Right atrium auricular region (tissue), 2 donors: ENCODE measurements at regions not wholly inside any gene's neighbourhood (a gene's known extent, or its start where the extent isn't known, plus 50 kb on each side); places are given as distances from the start of the nearest gene placed in this dataset.

ENCODE experiments used
- DNase-seq: peaks from one replicate; pipeline ENCODE4 v3.0.0-alpha.2; 2019; ENCODE audit warnings: low spot score
- H3K27ac ChIP-seq, 2 donors: fragments of 200-600 bp; sonication (generic); 1 replicate in 1 of 2; 2 replicates in 1 of 2; pipeline ENCODE4 v1.5.1; 2016 to 2019
- H3K27me3 ChIP-seq, 2 donors: fragments of 200-600 bp; sonication (generic); one replicate each; pipeline versions ENCODE4 v1.5.1 to v1.6.0; 2017 to 2019
- H3K36me3 ChIP-seq: fragments of 200-600 bp; sonication (generic); one replicate; pipeline ENCODE4 v1.5.1; 2016
- H3K4me1 ChIP-seq, 2 donors: fragments of 200-600 bp; sonication (generic); one replicate each; pipeline versions ENCODE4 v1.5.1 to v1.6.0; 2017 to 2019
- H3K4me3 ChIP-seq, 2 donors: fragments of 200-600 bp; sonication (generic); 1 replicate in 1 of 2; 2 replicates in 1 of 2; pipeline ENCODE4 v1.5.1; 2017 to 2019; ENCODE audit warnings: mild to moderate bottlenecking in 1 of 2, moderate library complexity in 1 of 2
- H3K9me3 ChIP-seq, 2 donors: fragments of 200-600 bp; sonication (generic); one replicate each; pipeline ENCODE4 v1.5.1; 2019
- CTCF ChIP-seq, 2 donors: fragments of 200-600 bp; sonication (generic); IDR thresholded peaks; one replicate each; pipeline ENCODE4 v1.5.1; 2019; ENCODE audit warnings: antibody characterized with exemption in 2 of 2

- no peak overlapping the region for H3K27ac ChIP-seq
- no peak for DNase-seq
- no peak for TF ChIP-seq CTCF (IDR thresholded peaks at IDR 0.05)
Measured at GRCh38 chr5:114050087-114050486, 311.8 kb upstream of the KCNN2 start.

GRCh38 chr5:114053372-114053771 is 308.5 kb upstream of the KCNN2 start:
- Histone ChIP-seq H3K36me3 (no peaks in the 10 kb centered on the region), H3K4me3 (no peak overlapping the region), H3K27ac (no peak overlapping the region), H3K4me1 (peaks cover 0 to 28% of the 10 kb centered on the region in 2 donors), H3K9me3 (no peaks in the 10 kb centered on the region), H3K27me3 (no peaks in the 10 kb centered on the region)
- TF ChIP-seq CTCF (IDR thresholded peaks at IDR 0.05), result no peak
- no peak for DNase-seq

More at GRCh38 chr5:114050087-114050486, 311.8 kb upstream of the KCNN2 start:
- no peaks in the 10 kb centered on the region for H3K27me3 ChIP-seq
- no peak overlapping the region for H3K4me3 ChIP-seq
- no peaks in the 10 kb centered on the region for H3K36me3 ChIP-seq
- H3K9me3 ChIP-seq, result no peaks in the 10 kb centered on the region
- peaks cover 0 to 12% of the 10 kb centered on the region in 2 donors for H3K4me1 ChIP-seq

- no peaks in the 10 kb centered on the region for H3K9me3 ChIP-seq
- H3K4me1 ChIP-seq, result peaks cover 0 to 28% of the 10 kb centered on the region in 2 donors
- DNase-seq, result no peak
- no peak for TF ChIP-seq CTCF (IDR thresholded peaks at IDR 0.05)
- H3K27ac ChIP-seq, result peak overlapping the region in 1 of 2 donors; percentile 90
- peak overlapping the region in 1 of 2 donors; percentile 58 for H3K4me3 ChIP-seq
- no peaks in the 10 kb centered on the region for H3K27me3 ChIP-seq
- H3K36me3 ChIP-seq, result no peaks in the 10 kb centered on the region
Measured at GRCh38 chr5:114054594-114054993, 307.3 kb upstream of the KCNN2 start.

- TF ChIP-seq CTCF (IDR thresholded peaks at IDR 0.05), result peak in 1 of 2 donors; percentile 16
- peak overlapping the region; percentile 46 to 58 for H3K4me3 ChIP-seq
- peaks cover 0 to 28% of the 10 kb centered on the region in 2 donors for H3K4me1 ChIP-seq
- H3K27me3 ChIP-seq, result no peaks in the 10 kb centered on the region
- no peaks in the 10 kb centered on the region for H3K36me3 ChIP-seq
- no peaks in the 10 kb centered on the region for H3K9me3 ChIP-seq
- H3K27ac ChIP-seq, result peak overlapping the region; percentile 59 to 90
- DNase-seq, result no peak
Measured at GRCh38 chr5:114055318-114056184, 306.3 kb upstream of the KCNN2 start.

GRCh38 chr5:114056185-114056538 is 305.7 kb upstream of the KCNN2 start:
- Histone ChIP-seq H3K27me3 (no peaks in the 10 kb centered on the region), H3K4me3 (peak overlapping the region; percentile 46 to 58), H3K27ac (peak overlapping the region; percentile 59 to 90), H3K4me1 (peaks cover 0 to 28% of the 10 kb centered on the region in 2 donors), H3K9me3 (no peaks in the 10 kb centered on the region), H3K36me3 (no peaks in the 10 kb centered on the region)
- no peak for DNase-seq
- no peak for TF ChIP-seq CTCF (IDR thresholded peaks at IDR 0.05)
